ENCODE measurements at regions not wholly inside any gene's neighbourhood (a gene's known extent, or its start where the extent isn't known, plus 50 kb on each side); places are given as distances from the start of the nearest gene placed in this dataset.

- DNase-seq (ENCODE audit: low spot score) = no peak
These were observed 277.2 kb upstream of the CCL2 start for GRCh38 chr17:33977729-33978514.

- no peak for DNase-seq (ENCODE audit: low spot score)
These were observed 276.2 kb upstream of the CCL2 start for GRCh38 chr17:33978889-33979288.

- DNase-seq (ENCODE audit: low spot score) = no peak
These were observed 274.9 kb upstream of the CCL2 start for GRCh38 chr17:33980193-33980592.

GRCh38 chr17:33981711-33982601 is 273.1 kb upstream of the CCL2 start:
- no peak for DNase-seq (ENCODE audit: low spot score)

GRCh38 chr17:33982909-33983308 is 272.2 kb upstream of the CCL2 start:
- DNase-seq (ENCODE audit: low spot score) = no peak

- DNase-seq (ENCODE audit: low spot score) = no peak
These were observed 271.1 kb upstream of the CCL2 start for GRCh38 chr17:33983824-33984574.

GRCh38 chr17:33986088-33986487 is 269.0 kb upstream of the CCL2 start:
- DNase-seq (ENCODE audit: low spot score) = no peak

GRCh38 chr17:33986566-33986965 is 268.5 kb upstream of the CCL2 start:
- no peak for DNase-seq (ENCODE audit: low spot score)

GRCh38 chr17:33987162-33987561 is 267.9 kb upstream of the CCL2 start:
- no peak for DNase-seq (ENCODE audit: low spot score)

GRCh38 chr17:33989361-33990148 is 265.5 kb upstream of the CCL2 start:
- no peak for DNase-seq (ENCODE audit: low spot score)

GRCh38 chr17:33990943-33991706 is 264.0 kb upstream of the CCL2 start:
- DNase-seq (ENCODE audit: low spot score) = no peak

- no peak for DNase-seq (ENCODE audit: low spot score)
These were observed 263.0 kb upstream of the CCL2 start for GRCh38 chr17:33992113-33992512.

- no peak for DNase-seq (ENCODE audit: low spot score)
These were observed 254.4 kb upstream of the CCL2 start for GRCh38 chr17:34000639-34001038.

- no peak for DNase-seq (ENCODE audit: low spot score)
These were observed 253.8 kb upstream of the CCL2 start for GRCh38 chr17:34001246-34001645.

GRCh38 chr17:34006126-34006525 is 249.0 kb upstream of the CCL2 start:
- no peak for DNase-seq (ENCODE audit: low spot score)

- no peak for DNase-seq (ENCODE audit: low spot score)
These were observed 247.0 kb upstream of the CCL2 start for GRCh38 chr17:34008125-34008524.

- DNase-seq (ENCODE audit: low spot score) = no peak
These were observed 245.2 kb upstream of the CCL2 start for GRCh38 chr17:34009912-34010311.

- DNase-seq (ENCODE audit: low spot score) = no peak
These were observed 244.6 kb upstream of the CCL2 start for GRCh38 chr17:34010534-34010933.

GRCh38 chr17:34011599-34011998 is 243.5 kb upstream of the CCL2 start:
- no peak for DNase-seq (ENCODE audit: low spot score)

- no peak for DNase-seq (ENCODE audit: low spot score)
These were observed 242.2 kb upstream of the CCL2 start for GRCh38 chr17:34012709-34013375.

Measured in putamen (tissue), 1 donor.